CD4-positive, alpha-beta T cell treated with Interleukin-4 for 4 hours (primary cell): ENCODE measurements at regions not wholly inside any gene's neighbourhood (a gene's known extent, or its start where the extent isn't known, plus 50 kb on each side); places are given as distances from the start of the nearest gene placed in this dataset.

Experiments used
- DNase-seq: peaks from one replicate; pipeline ENCODE4 v3.0.0-alpha.2; 2020

GRCh38 chr2:23073671-23074070, 311.3 kb upstream of the KLHL29 start:
- DNase-seq, result no peak

- no peak for DNase-seq
Measured at GRCh38 chr2:23077596-23077995, 307.4 kb upstream of the KLHL29 start.

GRCh38 chr2:23078784-23079434, 306.1 kb upstream of the KLHL29 start:
- no peak for DNase-seq

GRCh38 chr2:23083966-23084365, 301.0 kb upstream of the KLHL29 start:
- DNase-seq, result no peak

GRCh38 chr2:23091019-23091418, 294.0 kb upstream of the KLHL29 start:
- DNase-seq, result no peak

- DNase-seq, result no peak
Measured at GRCh38 chr2:23091900-23092299, 293.1 kb upstream of the KLHL29 start.

GRCh38 chr2:23092831-23093230, 292.1 kb upstream of the KLHL29 start:
- DNase-seq, result no peak

GRCh38 chr2:23093513-23093912, 291.5 kb upstream of the KLHL29 start:
- no peak for DNase-seq

GRCh38 chr2:23096906-23097602, 287.9 kb upstream of the KLHL29 start:
- no peak for DNase-seq

GRCh38 chr2:23100406-23100805, 284.6 kb upstream of the KLHL29 start:
- no peak for DNase-seq

GRCh38 chr2:23106242-23106785, 278.7 kb upstream of the KLHL29 start:
- no peak for DNase-seq

GRCh38 chr2:23107327-23107941, 277.5 kb upstream of the KLHL29 start:
- DNase-seq, result no peak

GRCh38 chr2:23111263-23111662, 273.7 kb upstream of the KLHL29 start:
- no peak for DNase-seq

- no peak for DNase-seq
Measured at GRCh38 chr2:23112517-23112916, 272.5 kb upstream of the KLHL29 start.

- DNase-seq, result no peak
Measured at GRCh38 chr2:23114299-23114698, 270.7 kb upstream of the KLHL29 start.

GRCh38 chr2:23118313-23118712, 266.7 kb upstream of the KLHL29 start:
- no peak for DNase-seq

GRCh38 chr2:23118894-23119293, 266.1 kb upstream of the KLHL29 start:
- no peak for DNase-seq

- DNase-seq, result no peak
Measured at GRCh38 chr2:23120161-23120560, 264.8 kb upstream of the KLHL29 start.

- DNase-seq, result no peak
Measured at GRCh38 chr2:23121968-23122648, 262.9 kb upstream of the KLHL29 start.

- no peak for DNase-seq
Measured at GRCh38 chr2:23122681-23123215, 262.2 kb upstream of the KLHL29 start.

- DNase-seq, result no peak
Measured at GRCh38 chr2:23123686-23124085, 261.3 kb upstream of the KLHL29 start.

- DNase-seq, result no peak
Measured at GRCh38 chr2:23124214-23124750, 260.7 kb upstream of the KLHL29 start.

- no peak for DNase-seq
Measured at GRCh38 chr2:23127465-23127864, 257.5 kb upstream of the KLHL29 start.
